Head of caudate nucleus (tissue), 42 donors: ENCODE measurements at regions not wholly inside any gene's neighbourhood (a gene's known extent, or its start where the extent isn't known, plus 50 kb on each side); places are given as distances from the start of the nearest gene placed in this dataset.
A peak's percentile ranks its signal among the peaks of the same experiment; 100 is the strongest.
"Not testable (repeated sequence)": the region's sequence is repeated elsewhere in the genome, so short reads cannot be mapped to it uniquely, and the experiment has no call there.

Experiments used
- DNase-seq, 42 donors: peaks; one replicate each; pipeline versions ENCODE4 v3.0.0 to v3.0.0-alpha.2; 2020 to 2021; ENCODE audit warnings: mixed read lengths in 7 of 42
- intact Hi-C: fragments of 100-400 bp; cut with DNase I; formaldehyde crosslinking; loops from one replicate; pipeline ENCODE4 v1.15.0; 2022

DNA sequence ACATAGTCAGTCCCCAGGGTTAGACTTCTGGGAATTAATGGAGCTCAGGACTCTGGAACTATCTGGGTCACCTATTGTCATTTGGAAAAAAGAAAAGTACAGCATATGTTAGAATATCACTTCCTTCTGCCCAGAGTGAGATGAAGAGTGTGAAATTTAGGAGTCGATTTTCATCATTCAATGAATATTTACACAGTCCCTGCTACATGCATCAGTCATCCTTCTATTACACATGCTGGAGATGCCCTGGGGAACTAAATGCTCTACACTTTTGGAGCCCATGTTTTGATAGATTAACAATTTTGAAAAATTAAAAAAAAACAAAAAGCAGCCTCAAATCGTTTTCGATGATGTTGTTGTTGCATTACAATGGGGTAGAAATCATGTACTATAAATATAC lies 315.4 kb downstream of the ALDH8A1 start:
- intact Hi-C loops: loop anchor here (10.0 kb wide), 1 partner anchor 320 kb away; the partner anchor contains the start of gene SGK1

DNA sequence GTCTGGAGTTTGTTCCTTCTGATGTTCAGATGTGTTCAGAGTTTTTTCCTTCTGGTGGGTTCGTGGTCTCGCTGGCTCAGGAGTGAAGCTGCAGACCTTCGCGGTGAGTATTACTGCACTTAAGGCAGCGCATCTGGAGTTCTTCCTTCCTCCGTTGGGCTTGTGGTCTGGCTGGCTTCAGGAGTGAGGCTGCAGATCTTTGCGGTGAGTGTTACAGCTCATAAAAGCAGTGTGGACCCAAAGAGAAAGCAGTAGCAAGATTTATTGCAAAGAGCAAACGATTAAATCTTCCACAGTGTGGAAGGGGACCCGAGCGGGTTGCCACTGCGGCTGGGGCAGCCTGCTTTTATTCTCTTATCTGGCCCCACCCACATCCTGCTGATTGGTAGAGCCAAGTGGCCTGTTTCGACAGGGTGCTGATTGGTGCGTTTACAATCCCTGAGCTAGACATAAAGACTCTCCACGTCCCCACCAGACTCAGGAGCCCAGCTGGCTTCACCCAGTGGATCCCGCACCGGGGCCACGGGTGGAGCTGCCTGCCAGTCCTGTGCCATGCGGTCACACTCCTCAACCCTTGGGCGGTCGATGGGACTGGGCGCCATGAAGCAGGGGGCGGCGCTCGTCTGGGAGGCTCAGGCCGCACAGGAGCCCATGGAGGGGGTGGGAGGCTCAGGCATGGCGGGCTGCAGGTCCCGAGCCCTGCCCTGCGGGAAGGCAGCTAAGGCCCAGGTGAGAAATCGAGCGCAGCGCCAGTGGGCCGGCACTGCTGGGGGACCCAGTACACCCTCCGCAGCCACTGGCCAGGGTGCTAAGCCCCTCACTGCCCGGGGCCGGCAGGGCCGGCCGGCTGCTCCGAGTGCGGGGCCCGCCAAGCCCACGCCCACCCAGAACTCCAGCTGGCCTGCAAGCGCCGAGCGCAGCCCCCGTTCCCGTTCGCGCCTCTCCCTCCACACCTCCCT lies 315.3 kb upstream of the SGK1 start:
- peak in 4 of 42 donors; percentile 22 to 51 (median 39) for DNase-seq
- intact Hi-C loops: loop anchor here (10.0 kb wide), 1 partner anchor 318 kb away; the partner anchor contains the start of gene SGK1

More for the DNA sequence above, 315.4 kb downstream of the ALDH8A1 start:
- DNase-seq: no peak

DNA sequence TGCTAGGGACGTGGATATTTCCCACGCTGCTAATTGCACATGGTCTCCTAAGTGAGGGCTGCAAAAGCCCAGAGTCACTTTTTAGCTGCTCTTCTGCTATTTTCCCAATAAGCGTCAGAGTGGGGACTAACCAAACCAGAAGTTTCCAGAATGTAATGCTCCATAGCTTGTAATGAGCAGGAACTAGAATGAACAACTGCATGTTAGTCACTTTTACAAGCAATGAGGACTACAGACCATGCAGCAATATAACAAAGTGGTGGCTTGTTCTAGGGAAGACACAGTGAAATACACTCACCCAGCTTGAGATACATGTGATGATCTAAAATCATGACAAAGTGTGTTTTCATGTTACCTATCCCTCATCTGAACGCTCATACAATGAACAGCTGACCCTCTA lies 314.1 kb upstream of the SGK1 start:
- intact Hi-C loops: loop anchor here (10.0 kb wide), 1 partner anchor 317 kb away; the partner anchor contains the start of gene SGK1
- peak in 1 of 42 donors; percentile 46 for DNase-seq

DNA sequence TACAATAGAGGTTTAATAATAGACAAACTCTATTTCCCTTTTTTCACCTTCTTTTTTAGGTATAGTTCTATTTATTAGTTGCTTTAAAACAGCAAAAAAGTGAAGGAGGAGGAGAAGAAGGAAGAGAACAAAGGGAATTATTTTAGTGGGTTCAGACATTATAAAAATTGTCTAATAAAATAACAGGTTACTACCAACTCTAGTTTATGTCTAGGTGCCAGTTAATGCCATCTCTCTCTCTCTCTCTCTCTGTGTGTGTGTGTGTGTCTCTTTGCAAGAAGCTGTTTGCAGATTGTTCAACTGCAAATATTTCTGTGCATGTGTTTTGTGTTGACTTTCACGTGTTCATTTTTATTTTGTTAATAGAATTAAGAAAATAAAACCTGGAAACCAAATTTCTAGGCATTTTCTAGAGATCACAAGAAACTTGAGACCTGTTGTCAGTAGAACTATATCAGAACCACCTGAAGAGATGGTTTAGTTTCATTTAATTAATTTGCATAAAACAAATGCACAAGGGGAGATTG lies 313.5 kb upstream of the SGK1 start:
- intact Hi-C loops: loop anchor here (10.0 kb wide), 1 partner anchor 317 kb away; the partner anchor contains the start of gene SGK1

DNA sequence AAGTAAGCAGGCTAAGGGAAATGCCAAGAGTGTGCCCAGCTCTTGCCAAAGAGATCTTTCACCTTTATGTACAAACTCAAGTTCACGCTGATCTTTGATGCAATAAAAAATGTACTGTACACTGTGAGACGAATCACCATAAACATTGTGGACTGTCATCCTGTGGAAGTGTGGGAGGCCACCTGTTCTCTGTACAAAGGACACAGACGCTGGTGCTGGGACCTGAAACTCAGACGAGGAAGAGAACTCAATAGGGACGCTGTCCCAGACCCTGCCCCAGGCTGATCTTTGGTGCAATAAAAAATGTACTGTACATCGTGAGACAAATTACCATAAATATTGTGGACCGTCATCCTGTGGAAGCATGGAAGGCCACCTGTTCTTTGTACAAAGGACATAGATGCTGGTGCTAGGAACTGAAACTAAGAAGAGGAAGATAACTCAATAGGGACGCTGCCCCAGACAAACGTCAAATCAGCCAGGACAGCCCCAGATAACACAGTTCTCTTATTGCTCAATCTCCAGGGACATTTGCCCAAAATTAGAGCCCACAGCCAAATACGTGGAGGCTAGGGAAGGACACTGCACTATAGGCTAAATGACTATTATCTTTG lies 312.7 kb upstream of the SGK1 start:
- DNase-seq: peak in 11 of 42 donors; percentile 19 to 66 (median 46)
- intact Hi-C loops: loop anchor here (10.0 kb wide), 1 partner anchor 316 kb away; the partner anchor contains the start of gene SGK1

More for the DNA sequence above, 313.5 kb upstream of the SGK1 start:
- DNase-seq: no peak

DNA sequence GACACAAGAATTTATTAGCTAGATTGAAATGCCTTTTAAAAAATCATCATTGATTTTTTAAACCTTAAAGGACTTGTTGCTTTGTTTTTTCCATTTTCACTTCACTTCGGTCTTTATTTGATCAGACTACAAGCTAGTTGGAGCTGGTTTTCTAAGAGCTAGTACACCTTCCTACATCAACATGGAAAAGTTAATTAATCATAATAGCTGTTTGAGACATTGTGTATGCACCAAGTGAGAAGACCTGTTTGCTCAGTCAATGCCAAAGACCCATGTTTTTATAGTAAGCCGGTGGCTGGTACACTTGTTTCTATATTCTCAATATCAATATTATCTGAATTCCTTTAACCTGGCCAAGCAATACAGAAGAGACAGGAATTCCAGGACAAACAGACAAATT lies 310.2 kb upstream of the SGK1 start:
- DNase-seq: no peak
- intact Hi-C loops: no loop called here

DNA sequence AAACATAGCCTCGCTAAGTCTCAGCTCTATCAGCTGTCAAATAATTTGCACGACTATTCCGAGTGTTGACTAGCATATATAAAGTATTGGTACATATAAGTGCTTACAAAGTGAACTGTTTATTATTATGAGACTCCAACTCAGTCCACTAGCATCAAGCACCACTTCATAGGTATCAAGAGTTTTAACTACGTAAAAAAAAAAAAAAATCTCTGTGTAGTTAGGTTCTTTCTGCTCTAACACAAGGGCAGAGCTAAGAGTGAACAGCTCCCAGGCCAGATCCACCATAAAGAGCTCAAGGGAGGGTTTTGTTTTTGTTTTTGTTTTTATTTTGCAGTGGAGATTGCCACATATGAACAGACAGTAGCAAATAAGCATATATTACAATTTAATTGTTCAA lies 309.8 kb upstream of the SGK1 start:
- intact Hi-C loops: no loop called here

DNA sequence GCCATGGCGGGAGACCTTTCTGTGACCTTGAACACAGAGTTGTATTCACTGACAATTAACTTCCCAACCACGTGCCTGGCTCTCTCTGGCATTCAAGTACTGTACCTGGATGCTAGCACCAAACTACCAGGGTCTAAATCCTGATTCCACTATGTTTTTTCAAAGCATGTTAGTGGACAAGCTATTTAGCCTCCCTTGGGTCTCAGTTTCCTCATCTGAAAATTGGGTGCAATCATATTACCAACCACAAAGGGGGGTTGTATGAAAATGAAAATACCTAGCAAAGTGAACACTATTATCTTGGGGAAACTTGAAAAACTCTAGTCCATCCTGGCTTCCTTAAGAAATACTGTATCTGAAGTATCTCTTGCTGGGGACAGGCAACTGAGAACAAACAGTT lies 308.7 kb upstream of the SGK1 start:
- no peak for DNase-seq
- intact Hi-C loops: no loop called here

More for the DNA sequence above, 309.8 kb upstream of the SGK1 start:
- DNase-seq: no peak

DNA sequence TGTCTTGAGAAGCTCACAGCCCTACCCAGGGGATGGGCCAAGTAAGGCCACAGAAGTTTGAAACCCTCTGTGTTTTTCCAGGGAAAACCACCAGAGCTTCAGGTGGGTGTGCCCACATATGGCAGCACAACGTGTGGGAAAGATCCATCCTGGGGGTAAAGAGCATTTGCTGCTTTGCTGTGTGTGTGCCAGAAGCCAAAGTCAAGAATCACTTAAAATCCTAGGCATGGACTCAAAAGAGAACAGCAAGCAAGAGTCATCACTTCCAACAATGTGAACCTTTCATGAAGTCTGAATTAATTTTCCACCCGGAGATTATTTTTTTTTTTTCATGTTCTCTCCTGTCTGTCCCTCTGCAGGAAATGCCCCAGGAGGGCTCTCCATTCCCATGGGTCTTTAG lies 308.2 kb upstream of the SGK1 start:
- no peak for DNase-seq
- intact Hi-C loops: no loop called here

DNA sequence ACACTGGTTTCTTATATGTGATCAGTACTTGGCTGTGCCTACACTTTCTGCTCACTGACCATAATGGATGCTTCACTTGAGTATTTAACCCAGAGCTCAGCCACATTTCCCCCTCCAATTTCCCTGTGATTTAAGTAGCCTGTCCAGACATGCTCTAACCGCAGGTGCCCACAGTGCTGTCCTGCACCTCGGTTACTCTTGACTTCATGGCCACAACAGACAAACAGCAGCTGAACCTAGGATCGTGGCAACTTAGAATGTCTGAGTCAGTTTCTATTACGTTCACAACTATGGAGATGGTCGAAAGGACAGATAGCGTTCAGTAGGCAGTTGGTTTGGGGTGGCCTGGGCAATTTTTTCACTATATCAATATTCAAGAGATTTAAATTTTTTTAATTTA lies 306.9 kb upstream of the SGK1 start:
- intact Hi-C loops: no loop called here
- no peak for DNase-seq

DNA sequence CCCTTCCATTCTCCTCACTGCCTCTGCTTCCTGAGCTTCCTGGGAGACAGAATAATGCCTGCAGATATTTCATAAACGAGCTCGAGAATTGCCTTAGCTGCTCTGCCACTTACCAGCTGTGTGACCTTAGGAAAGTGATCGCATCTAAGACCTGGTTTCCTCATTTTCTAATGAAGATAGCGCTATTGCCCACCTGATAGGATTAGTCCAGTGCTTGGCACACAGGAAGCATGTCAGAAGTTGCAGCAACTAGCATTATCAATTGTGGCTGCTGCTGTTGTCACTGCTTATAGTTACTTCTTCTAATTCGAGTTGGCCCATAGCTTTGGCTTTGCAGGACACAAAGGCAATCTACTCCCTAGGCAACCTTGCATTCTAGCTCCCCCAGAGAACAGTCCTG lies 305.5 kb upstream of the SGK1 start:
- intact Hi-C loops: no loop called here
- no peak for DNase-seq

DNA sequence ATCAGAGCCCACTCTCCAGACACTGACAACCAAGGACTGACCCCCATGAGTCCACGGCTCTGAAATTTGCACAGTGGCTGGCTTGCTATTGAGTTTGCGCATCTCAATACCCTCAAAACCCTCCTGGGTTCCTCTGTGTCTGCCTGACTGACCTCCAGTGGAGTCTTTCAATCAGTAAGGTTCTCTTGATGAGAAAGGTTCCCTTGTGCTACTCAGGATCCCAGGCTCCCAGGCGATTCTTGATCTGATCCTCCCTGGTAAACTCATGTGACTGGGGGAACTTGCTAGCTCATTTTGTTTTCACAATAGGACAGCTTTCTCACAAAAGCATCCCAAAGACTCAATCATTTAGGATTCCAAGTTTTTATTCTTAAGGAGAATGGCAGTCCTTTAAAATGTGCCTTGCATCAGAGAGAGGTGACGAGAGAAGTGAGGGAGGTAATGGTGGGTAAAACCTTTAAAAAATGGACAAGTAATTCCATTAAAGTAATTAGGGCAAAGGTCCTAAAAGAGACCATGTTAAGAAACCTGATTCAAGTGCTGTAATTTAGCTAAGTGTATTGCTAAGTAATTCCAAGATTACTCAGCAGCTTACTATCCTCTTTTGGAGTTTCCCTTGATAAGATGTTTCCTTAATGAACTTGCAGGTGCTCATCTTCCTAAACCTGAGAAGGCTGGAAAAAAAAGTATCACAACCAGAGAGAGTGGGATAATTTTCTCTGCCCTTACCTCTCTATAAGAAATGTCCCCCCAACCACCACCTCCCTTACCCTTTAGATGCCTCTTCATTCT lies 304.7 kb upstream of the SGK1 start:
- DNase-seq: no peak
- intact Hi-C loops: no loop called here

DNA sequence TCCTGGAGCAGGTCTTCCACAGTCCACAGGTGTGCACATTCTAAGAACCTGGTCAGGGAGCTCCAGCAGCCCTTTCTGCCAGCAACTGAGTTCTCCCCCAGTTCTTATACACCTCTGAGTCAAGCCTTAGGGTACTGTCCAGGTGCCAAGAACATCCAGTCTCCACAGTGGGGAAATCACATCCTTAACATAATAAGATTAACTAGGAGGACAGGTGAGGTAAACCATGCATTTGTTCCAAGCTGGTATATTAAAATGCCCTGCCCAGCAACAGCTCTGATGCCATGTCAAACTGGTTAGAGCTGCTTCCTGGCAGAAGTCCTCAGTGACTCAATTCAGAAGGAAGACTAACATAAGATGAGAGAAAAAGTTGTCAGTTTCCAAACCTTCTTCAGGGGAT lies 303.9 kb upstream of the SGK1 start:
- no peak for DNase-seq
- intact Hi-C loops: no loop called here

DNA sequence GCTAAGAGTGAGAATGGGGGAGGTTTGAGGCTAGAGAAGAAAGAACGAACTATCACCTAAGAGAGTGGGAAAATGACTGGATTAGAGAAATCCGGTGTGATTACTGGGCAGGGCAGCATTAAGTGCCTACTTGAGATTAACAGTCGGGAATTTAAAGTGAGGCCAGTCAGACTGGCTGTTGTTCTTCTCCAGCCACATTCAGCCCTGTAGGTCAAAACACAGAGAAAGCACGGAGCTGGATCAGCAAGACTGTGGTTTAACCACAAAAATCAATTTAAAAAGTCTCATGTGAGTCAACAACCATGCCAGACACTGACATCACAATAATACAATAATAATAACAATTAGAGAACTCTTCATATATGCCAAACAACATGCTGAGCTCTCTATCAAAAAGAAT lies 301.9 kb upstream of the SGK1 start:
- no peak for DNase-seq
- intact Hi-C loops: no loop called here

DNA sequence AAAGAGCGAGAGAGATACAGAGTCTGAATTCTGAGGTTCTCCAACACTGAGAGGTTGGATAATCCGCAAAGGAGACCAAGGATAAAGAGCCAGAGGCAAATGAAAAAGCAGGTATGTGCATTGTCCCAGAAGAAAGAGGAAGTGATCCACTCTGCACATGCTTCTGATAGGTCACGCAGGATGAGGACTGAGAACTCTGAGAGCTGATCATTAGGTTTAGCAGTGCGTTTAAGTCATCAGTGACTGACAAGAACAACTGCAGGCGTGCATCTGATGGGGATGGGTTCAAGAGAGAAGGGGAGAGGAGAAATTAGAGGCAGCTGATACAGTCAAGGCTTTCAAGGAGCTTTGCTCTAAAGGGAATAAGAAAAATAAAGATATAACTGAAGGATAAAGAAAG lies 301.2 kb upstream of the SGK1 start:
- intact Hi-C loops: no loop called here
- DNase-seq: no peak

DNA sequence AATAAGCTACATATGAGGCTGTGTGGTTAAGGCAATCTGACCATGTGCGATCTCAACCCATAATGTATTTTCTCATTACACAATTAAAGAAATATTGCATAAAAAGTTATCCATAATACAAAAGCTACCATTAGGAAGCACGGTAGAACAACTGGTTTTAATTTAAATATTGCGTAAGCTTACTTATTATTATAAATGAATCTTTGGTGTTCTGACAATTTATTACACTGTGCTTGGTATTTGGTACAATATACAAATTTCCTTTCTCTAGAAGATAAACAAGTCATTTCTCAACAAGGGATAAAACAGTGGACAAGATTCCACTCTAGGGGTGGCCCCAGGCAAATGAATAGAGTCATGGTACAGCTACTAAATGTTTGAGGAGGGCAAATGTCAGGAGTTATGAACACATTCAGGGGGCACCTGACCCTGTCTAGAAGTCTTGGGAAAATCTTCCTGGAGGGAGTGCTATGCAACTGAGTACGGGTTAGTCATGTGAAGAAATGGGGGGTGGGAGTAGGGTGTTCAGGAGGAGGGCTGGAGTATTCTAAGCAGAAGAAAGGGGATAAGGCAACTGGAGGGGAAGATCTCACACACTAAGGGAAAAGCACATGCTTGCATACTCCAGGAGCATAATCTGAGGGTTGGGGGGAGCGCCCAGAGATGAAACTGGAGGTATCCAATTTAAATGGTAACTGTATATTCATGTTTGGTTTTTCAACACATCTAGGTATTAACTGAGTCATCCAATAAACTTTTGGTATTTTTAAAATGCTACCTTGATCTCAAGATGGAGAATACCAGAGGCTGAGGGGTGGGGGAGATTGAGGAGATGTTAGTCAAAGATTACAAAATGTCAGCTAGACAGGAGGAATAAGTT lies 296.9 kb upstream of the SGK1 start:
- intact Hi-C loops: no loop called here

DNA sequence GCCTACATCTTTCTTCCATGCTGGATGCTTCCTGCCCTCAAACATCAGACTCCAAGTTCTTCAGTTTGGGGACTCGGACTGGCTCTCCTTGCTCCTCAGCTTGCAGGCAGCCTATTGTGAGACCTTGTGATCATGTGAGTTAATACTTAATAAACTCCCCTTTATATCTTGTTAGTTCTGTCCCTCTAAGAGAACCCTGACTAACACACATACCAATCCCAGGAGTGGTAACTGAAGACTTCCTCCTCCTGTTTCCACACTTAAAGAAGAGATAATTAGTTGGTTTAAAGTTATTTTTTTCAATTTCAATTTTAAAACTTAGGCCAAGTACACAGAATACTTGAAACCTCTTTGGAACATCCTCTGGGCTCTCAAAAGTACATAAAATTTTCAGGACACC lies 294.2 kb upstream of the SGK1 start:
- intact Hi-C loops, DNase-seq: not testable (repeated sequence)

More for the DNA sequence above, 296.9 kb upstream of the SGK1 start:
- DNase-seq: no peak

DNA sequence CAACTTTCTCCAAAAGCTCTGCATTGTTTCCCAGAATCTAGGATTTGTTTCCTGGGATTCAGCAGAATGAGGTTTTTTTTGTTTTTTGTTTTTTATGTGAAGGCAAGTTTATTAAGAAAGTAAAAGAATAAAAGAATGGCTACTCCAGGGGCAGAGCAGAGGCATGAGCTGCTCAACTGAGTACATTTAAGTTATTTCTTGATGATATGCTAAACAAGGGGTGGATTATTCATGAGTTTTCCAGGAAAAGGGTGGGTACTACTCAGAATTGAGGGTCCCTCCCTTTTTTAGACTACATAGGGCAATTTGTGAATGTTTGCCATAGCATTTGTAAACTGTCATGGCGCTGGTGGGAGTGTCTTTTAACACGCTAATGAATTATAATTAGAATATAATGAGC lies 292.5 kb upstream of the SGK1 start:
- DNase-seq: no peak
- intact Hi-C loops: no loop called here
